ENCODE measurements at regions not wholly inside any gene's neighbourhood (a gene's known extent, or its start where the extent isn't known, plus 50 kb on each side); places are given as distances from the start of the nearest gene placed in this dataset.
"Not testable (repeated sequence)": the region's sequence is repeated elsewhere in the genome, so short reads cannot be mapped to it uniquely, and the experiment has no call there.

DNA sequence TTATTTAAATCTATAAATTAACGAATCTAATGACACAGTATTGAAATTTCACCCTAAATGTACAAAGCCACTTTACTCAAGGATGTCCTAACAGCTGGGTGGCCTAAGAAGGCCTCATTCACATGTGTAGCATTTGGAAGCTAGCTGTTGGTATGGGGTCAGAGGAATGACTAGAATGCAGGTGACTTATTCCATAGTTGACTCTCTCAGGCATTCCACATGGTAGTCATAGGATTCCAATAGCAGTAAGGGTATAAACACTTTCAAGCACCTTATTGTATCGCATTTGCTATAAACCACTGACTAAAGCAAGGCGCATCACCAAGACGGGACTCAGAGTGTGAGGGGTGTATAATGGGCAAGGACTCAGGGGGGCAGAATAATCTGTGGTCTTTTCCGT is 294.8 kb upstream of the EPHA3 start:
- DNase-seq = no peak

DNA sequence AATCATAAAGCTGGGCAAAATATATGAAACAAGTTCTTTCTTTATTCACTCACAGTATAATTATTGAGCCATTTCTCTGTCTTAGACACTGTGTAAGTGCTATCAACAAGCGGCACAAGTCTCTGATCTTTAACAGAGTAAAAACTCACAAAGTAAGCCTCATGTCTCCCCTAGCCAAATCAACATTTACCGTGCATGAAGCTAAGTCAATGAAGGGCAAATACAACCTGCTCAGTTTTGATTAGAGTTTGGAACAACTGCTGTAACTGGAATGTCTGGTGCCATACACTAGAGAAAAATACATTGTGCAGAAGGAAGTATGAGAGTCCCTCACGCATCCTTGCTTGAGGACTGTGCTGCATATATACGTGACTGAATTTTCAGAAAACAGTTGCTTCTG is 291.0 kb upstream of the EPHA3 start:
- no peak for DNase-seq

DNA sequence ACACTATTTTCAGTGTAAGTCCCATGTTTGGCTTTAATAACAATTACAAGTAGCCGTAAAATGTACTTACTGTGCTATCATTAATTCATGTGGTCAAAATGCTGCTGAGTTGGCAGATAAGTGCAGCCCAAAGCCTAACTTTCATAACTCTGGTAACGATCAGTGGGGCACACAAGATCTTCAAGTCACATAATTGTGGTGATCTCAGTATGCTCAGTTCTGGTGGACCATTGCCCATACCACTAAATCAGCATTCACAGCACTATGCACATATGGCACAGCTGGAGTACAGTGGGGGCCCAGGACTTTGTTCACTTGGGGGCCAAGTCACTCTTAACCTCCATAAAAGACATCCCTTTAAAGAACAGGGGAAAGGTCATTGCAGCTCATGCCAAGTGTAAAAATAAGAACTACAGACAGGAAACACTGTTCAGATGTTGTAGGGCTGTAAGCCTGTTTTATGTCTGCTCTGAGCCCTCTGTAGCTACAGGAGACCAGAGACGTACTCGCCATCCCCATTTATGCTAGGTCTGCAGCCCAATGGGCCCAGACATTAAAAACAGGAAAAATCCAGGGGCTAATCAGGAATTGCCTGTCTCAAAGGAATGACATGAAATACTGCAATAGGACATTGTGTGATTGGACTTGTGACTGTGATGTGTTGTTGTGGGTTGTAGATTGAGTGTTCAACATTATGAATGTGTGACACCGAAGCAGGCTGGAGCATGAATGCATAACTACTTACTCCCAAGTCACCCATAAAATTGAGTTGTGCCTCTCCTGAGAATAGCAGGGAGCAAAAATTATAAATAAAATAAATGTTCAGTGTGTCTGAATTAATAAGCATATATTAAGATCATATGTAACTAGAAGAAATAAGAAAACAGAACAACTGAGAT is 282.5 kb upstream of the EPHA3 start:
- DNase-seq = no peak

DNA sequence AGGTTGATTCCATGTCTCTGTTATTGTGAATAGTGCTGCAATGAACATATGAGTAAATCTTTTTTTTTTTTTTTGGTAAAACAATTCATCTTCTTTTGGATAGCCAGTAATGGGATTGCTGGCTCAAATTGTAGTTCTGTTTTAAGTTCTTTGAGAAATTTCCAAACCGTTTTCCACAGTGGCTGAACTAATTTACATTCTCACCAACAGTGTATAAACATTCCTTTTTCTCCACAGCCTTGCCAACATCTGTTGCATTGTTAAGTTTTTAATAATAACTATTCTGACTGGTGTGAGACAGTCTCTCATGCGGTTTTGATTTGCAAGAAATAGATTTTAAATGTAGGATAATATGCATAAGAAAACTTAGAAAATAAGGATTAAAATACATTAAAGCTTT is 279.0 kb upstream of the EPHA3 start:
- no peak for DNase-seq

DNA sequence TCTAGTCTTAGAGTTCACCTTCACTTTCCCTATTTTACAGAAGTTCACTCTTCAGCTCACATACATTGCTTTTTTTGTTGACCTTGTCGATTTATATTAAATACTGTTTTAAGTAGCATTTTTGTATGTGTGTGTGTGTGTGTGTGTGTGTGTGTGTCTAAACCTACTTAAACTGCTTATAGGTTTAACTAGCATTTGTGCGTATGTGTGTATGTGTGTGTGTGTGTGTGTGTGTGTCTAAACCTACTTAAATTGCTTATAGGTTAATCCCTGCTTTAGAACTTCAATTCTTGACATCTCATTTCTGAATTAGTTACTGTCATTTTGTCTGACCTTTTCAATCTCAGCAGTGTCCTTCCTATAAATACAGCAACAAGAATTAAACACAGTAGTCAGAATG is 254.8 kb upstream of the EPHA3 start:
- no peak for DNase-seq

DNA sequence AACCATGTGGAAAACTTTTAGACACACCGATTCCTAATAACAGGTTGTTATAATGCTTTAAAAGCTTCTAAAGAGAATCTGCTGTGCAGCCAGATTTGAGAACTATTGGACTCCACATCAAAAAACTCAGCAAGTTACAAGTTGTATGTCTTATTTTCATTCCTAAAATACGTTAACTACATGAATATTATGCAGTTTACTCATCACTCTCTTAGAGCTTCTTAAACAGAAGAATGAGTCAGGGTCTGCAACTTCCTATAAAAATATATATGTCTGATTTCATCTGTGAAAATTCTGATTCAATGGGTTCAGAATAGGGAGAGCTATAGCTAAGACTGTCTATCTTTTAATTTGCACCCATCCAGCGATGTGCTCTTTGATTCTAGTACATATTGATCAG is 244.2 kb upstream of the EPHA3 start:
- no peak for DNase-seq

DNA sequence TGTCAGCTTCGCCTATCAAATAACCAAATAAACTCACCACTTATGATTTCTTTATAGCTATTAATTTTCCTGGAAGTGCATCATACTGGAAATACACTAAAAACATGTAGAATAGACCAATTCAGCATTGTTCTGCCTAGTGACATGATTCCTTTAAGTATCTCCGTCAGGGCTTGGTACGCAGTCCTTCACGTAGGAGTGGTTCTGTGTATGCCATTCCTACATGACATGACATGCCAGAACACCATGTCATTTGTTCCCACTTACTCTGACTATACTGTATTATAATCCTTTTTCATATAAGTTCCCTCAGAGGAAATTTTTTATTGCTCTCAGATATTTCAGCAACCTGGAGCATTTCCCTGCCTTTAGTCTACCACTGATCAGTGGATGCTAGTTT is 230.7 kb upstream of the EPHA3 start:
- no peak for DNase-seq

DNA sequence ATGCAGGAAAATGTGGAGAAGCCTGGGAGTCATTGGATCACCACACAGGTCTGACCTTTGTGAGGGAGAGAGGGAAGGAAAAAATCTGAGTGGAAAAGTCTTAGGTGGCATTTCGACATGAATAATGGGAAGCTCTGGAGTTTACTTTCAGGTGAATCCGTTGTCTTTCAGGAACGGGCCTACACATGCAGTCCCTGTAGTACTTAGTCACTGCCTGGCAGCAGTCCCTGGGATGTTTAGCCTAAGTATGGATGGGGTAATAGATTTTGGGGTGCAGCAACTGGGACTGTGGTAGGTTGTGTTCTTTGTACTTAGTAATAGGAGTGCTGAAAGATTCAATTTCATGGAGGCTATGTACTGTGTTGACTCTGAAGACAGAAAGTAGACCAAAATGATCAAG is 227.5 kb upstream of the EPHA3 start:
- DNase-seq = no peak

DNA sequence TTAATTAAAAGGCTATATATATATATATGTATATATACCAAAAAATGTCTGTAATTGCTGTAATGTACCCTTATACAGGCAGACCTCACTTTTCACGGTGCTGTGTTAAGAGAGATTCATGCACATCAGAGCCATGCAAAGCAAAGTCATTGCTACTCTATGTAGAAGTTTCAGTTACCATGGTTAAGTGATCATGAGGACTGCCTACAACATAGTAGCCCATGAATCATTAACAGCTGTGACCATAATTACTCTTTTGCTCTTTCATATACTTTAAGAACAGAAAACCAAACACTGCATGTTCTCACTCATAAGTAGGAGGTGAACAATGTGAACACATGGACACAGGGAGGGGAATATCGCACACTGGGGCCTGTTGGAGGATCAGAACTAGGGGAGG is 225.3 kb upstream of the EPHA3 start:
- DNase-seq = no peak

DNA sequence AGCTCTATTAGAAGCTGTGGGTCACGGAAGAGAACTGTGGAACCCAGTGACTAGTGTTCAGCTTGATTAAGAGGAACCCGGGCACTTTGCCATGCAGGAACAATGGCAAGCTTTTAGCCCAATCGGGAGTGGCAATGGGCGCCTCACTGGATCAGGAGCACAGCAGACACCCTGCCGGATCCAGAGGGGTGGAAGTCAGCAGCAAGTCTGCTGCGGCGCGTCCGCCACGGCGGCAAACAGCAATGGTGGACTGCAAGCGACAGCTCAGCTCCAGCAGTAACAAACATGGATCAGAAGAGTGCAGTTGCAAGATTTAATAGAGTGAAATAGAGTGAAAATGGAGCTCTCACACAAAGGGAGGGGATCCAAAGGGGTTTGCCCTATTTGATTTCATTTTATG is 220.8 kb upstream of the EPHA3 start:
- DNase-seq = not testable (repeated sequence)

DNA sequence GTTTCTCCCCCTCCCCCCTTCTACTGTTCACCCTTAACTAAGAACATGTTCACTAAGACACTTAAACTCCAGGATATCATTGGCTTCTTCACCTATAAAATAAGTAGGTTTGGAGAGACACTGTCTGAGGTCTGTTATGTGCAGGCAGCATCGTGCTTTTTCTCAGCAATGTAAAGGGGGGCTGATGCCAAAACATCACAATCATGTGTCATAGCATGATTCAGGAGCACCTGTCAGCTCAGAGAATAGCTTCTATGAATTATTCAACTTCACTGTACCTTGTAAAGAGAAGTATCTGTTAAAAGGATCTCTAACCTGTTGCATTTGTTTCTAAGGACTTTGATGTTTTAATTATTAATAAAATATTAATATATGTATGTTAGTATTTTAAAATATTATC is 211.4 kb upstream of the EPHA3 start:
- no peak for DNase-seq

DNA sequence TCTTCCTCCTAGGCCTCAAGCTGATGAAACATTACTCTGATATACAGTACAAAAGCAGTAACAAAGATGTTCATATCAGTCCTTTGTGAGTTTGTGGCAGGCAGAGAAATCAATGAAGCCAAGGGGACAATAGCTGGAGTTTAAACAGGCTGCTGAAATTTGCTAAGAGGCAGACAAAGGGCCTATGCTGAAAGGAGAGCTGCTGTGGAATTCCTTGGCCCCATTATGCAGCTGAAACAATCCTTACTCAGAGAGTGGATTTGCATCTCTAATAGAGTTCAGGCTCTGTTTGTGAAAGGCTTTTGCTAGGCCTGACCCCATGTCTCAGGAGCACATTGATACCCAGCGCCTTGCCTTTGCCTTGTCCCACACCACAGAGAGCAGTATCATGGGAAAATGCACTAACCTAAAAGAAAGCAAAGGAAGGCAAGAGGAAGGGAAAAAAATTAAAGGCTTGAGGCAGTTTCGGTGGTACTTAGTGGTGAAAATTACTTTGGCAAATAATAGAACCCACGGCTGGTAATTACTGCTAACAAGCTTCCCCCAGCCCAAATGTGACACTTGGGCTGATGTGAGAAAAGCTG is 195.0 kb upstream of the EPHA3 start:
- no peak for DNase-seq

DNA sequence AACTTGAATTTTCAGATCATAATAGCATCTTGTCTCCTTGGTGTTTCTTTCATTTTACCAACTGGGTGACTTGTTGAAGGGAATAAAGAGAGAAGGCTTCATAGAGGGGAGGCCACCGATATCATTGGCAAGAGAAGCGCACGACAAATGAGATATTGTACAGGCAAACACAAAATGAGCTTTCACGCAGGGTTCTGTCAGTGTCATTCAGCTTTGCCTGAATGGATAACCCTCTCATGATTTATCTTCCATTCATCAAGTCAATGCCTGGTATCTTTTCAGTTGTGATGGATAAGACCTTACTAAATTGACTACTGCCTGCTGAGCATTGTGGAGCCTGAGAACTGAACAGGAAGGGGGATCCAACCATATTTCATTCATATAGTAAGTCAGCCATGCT is 188.6 kb upstream of the EPHA3 start:
- DNase-seq = no peak

DNA sequence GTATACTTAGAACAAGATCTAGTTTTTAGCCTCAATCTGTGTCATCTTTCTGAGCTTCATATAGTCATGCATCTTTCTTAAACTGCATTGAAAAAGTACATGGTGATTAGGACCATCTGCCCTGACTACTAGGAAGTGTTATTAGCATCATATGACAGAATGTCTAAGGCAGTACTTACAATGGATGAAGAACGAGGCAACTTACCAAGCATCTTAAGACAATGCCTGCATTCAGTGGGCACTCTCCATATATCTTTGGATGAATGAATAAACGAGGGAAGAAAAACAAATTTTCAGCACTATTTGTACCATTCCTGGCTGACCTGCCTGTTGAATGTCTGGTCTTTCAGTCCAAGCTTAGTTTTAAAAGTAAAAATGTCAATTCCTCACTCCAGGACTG is 185.4 kb upstream of the EPHA3 start:
- no peak for DNase-seq

DNA sequence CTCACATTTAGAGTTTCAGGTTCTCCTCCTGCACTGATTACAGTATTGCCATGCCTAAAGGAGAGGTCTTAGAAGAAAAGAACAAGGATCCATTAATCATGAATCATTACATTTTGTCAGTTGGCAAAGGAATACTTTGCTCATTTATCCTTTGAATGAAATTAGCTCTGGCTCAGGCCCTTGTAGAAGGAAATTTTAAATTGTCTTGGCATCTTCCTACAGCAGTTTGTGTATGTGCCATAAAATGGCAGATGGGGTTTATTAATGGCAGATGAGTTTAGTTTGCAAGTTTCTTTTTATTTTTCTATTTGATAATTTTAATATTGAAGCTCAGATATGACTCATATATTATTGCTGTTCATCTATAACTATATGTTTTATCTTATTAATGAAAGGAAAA is 181.2 kb upstream of the EPHA3 start:
- no peak for DNase-seq

DNA sequence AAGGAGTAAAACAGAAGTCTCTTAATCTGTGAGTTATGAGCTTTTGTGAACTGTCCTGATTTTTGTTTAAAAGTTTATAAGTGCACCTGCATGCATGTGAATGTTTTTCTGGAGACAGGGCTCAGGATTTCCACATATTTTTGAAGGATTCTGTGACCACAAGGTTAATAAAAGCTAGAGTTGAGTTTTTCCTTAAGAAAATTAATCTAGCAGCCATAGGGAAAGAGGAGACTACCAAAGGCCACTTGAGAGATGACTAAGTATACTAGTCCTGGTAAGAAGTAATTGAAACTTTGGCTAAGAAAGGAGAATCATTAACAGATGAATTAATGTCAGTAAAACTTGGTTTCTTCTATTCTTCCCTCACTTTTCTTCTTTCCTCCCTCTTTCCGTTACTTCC is 176.8 kb upstream of the EPHA3 start:
- DNase-seq = no peak

DNA sequence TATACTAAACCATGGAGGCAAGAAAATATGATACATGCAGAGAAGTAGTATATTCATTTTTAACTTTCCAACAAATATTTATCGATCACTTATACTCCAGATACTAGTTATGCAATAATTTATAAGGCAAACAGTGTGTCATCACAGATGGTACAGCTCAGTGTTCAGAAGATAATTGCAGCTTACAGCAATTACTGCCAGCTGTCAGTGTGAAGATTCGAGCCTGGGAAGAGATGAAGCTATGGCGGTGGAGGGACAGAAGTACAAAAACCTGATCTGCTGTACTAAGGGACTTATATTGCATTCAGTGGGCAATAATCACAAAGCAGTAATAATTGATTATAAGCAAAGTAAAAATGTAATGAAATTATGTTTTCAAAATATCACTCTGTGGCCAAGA is 170.6 kb upstream of the EPHA3 start:
- no peak for DNase-seq

DNA sequence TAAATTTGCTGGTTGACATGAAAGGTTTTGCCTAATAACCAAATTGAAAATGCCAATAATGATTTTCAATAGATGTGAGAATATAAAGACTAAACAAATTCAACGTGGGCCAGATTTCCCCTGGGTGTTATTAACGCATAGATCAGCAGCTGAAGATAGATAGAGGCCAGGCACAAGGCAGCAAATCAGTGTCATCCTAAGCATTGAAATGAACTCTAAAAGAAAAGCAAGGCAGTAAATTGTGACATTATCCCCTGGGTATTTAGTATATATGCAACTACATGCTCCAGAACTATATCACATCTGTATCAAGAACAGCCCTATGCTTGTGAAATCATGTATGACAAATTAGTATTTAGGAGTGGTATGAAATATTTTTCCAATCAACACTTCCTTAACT is 167.1 kb upstream of the EPHA3 start:
- DNase-seq = no peak

DNA sequence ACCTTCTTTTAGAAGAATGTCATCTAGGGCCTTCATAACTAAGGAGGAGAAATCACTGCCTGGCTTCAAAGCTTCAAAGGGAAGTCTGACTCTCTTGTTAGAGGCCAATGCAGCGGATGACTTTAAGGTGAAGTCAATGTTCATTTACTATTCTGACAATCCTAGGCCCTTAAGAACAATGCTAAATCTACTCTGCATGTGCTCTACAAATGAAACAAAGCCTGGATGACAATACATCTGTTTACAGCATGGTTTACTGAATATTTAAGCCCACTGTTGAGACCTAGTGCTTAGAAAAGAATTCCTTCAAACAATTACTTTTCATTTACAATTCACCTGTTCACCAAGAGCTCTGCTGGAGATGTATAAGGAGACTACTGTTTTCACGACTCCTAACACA is 160.4 kb upstream of the EPHA3 start:
- no peak for DNase-seq

DNA sequence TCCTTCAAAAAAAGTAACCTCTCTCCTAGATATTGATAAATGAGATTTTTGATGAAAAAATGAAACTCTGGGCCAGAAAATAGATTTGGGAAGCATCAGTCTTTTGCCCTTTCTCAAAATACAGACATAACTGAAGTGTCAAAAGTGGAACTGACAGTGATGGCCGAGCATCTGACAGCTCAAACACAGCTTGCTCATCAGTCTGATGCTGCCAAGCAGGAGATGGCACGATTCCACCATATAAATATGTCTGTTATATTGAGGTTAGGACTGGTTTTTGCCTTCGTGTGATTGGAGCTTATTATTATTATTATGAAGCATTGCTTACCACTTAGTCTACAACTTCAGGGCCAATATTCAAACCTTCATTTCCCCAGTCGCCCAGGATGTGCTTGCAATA is 152.6 kb upstream of the EPHA3 start:
- no peak for DNase-seq

DNA sequence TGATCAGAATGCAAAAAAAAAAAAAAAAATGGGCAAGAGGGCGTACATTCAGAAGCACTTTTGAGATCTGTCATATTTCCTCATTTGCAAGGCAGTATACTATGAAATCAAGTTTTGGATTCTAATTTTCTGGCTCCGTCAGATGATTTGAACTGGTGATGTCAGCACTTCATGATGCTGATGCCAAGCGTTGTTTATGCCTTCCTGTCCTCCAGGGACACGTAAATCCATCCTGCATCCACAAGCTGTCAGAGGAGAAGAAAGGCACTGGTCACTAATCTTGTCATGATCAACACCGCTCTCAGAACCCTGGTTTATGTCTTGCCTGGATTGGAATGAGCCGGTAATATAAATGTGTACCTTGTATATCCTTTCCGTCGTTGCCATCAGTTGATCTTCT is 152.1 kb upstream of the EPHA3 start:
- DNase-seq = no peak

DNA sequence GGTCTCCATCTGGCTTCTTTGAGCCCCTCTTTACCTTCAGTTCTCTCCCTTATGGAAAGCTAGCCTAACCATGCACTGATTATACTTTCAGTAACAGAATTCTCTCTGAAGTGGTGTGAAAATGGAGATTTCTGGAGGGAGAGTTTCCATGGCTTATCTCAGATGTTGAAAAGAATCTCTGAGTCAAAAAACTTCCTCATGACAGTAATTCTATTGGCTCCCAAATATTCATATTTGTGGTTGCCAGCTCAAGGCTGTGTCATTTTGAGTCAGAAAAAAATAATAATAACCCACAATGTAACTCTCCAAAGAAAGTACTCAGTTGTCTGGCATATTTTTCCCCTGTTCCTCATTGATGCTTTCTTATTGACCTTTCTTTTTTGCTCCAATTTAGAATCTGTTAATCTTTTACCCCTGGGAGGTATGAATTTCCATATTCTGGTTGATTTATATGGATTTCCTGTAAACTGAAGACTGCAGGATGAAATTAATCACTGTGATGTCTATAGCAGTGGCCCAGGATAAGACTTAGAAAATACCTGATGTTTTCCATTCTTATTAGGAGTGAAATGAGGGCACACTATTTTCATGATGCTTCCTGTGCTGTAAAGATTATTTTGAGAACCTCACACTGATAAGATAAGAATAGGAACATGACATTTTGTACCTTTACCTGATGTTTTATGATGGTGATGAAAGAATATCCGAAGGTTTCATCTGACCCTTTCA is 149.5 kb upstream of the EPHA3 start:
- no peak for DNase-seq

DNA sequence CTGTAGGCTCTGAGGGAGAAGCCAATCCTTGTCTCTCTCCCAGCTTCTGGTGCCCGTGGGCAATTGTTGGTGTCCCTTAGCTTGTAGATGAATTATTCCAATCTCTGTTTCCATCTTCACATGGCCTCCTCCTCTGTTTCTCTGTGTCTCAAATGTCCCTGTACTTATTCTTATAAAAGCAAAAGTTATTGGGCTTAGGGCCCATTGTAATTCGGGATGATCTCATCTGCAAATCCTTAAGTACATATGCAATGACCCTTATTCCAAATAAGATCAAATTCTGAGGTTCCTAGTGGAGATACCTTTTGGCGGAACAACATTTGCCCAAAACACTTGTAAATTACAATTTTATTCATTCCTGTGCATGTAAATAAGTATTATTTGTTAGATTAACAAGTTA is 147.4 kb upstream of the EPHA3 start:
- no peak for DNase-seq

DNA sequence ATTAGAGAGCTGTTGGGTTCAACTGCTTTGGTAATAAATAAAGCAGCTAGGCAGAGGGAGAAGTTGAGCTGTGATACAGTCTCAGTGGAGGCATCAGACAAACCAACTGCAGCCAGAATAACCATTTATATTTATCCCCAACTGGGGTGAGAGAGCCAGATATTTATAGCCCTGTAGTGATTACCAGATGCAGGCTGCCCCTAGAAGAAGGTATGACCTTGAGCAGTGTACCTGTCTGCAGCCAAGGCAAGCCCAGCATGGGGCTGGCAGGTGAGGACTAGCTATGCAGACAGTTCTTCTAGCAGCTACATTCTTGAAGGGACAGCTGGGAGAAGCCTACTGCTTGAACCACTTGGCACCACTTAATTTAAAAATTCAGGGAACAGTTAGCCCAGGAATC is 144.4 kb upstream of the EPHA3 start:
- no peak for DNase-seq
